GM12878 (cell line): ENCODE measurements at regions not wholly inside any gene's neighbourhood (a gene's known extent, or its start where the extent isn't known, plus 50 kb on each side); places are given as distances from the start of the nearest gene placed in this dataset.

Experiments used
- ATAC-seq: fragments of 200-7000 bp; cut with Tn5 transposase; 3 replicates; pipeline ENCODE4 v1.9.1; 2020; ENCODE audit warnings: mild to moderate bottlenecking, moderate library complexity
- BruUV-seq: library from RNA; stranded (reverse); fragments of 400-500 nt; replicated peaks from 2 replicates; lab custom pipeline; 2021; lab: Mats Ljungman, UMichigan
- CTCF ChIA-PET: fragments of 300-600 bp; sonication (Branson Sonifier 250); formaldehyde crosslinking; extraction: SDS; loops from one replicate; lab custom pipeline; 2021; ENCODE audit warnings: inconsistent platforms; lab: Yijun Ruan, JAX
- POLR2A ChIA-PET: fragments of 350-600 bp; formaldehyde crosslinking; extraction: SDS; loops from one replicate; lab custom pipeline; 2021; ENCODE audit warnings: inconsistent platforms; lab: Charles Lee
- RAD21 ChIA-PET: fragments of 300-600 bp; sonication (Branson Sonifier 250); formaldehyde crosslinking; loops from one replicate; lab custom pipeline; 2023; ENCODE audit warnings: antibody characterized with exemption; ENCODE audit not compliant: unreplicated experiment; lab: Charles Lee
- SMC1A ChIA-PET: fragments of 300-600 bp; sonication (Branson Sonifier 250); formaldehyde crosslinking; loops from one replicate; lab custom pipeline; 2023; ENCODE audit not compliant: unreplicated experiment, uncharacterized antibody; lab: Charles Lee
- DNase-seq: peaks from one replicate; pipeline ENCODE4 v3.0.0-alpha.2; 2011; ENCODE audit warnings: low read depth, low spot score
- FAIRE-seq: peaks from 3 replicates; lab custom pipeline; 2011; peaks lifted over from hg19 to GRCh38; lab: Jason Lieb, UNC
- H2AFZ ChIP-seq: 2 replicates; pipeline ENCODE4 v1.6.0; 2011; ENCODE audit warnings: low read depth, low read length, control low read depth; ENCODE audit not compliant: control insufficient read depth
- H3K27ac ChIP-seq: 2 replicates; pipeline ENCODE4 v1.5.1; 2011; ENCODE audit warnings: control low read depth; ENCODE audit not compliant: control insufficient read depth, insufficient read depth
- H3K27me3 ChIP-seq, 2 experiments: replicated peaks in 1 of 2; 2 replicates each; pipeline versions ENCODE4 v1.6.0 to v1.6.1; 2011; ENCODE audit warnings: low read length in 1 of 2; ENCODE audit not compliant: control insufficient read depth in 2 of 2, insufficient read depth in 2 of 2
- H3K36me3 ChIP-seq, 2 experiments: 2 replicates each; pipeline ENCODE4 v1.5.1; 2011; ENCODE audit warnings: low read length in 1 of 2; ENCODE audit not compliant: control insufficient read depth in 2 of 2, insufficient read depth in 2 of 2
- H3K4me1 ChIP-seq: 2 replicates; pipeline ENCODE4 v1.6.1; 2011; ENCODE audit warnings: mild to moderate bottlenecking, low read length, moderate library complexity, mixed read lengths; ENCODE audit not compliant: control insufficient read depth, insufficient read depth
- H3K4me2 ChIP-seq: 2 replicates; pipeline ENCODE4 v1.6.0; 2011; ENCODE audit warnings: control low read depth; ENCODE audit not compliant: control insufficient read depth, insufficient read depth
- H3K4me3 ChIP-seq: fragments of 200-600 bp; sonication (generic); 2 replicates; pipeline ENCODE4 v1.5.1; 2016
- H3K79me2 ChIP-seq: 2 replicates; pipeline ENCODE4 v1.6.0; 2011; ENCODE audit warnings: low read length; ENCODE audit not compliant: control insufficient read depth, insufficient read depth
- H3K9ac ChIP-seq: 2 replicates; pipeline ENCODE4 v1.8.0; 2011; ENCODE audit warnings: low read length, control low read depth, mixed read lengths; ENCODE audit not compliant: control insufficient read depth, insufficient read depth
- H3K9me3 ChIP-seq: replicated peaks from 3 replicates; pipeline ENCODE4 v1.5.1; 2011; ENCODE audit warnings: mild to moderate bottlenecking, low read length; ENCODE audit not compliant: control insufficient read depth, insufficient read depth
- H4K20me1 ChIP-seq: 2 replicates; pipeline ENCODE4 v1.6.0; 2011; ENCODE audit not compliant: control insufficient read depth, insufficient read depth
- BCL11A ChIP-seq: IDR thresholded peaks from 2 replicates; pipeline ENCODE4 v1.6.1; 2011; ENCODE audit warnings: low read depth, low read length
- CBX3 ChIP-seq: fragments of 200-600 bp; sonication (generic); IDR thresholded peaks from 2 replicates; pipeline ENCODE4 v1.6.1; 2016; ENCODE audit warnings: low read depth, borderline replicate concordance
- CHD1 ChIP-seq: IDR thresholded peaks from 2 replicates; pipeline ENCODE4 v1.6.1; 2012; ENCODE audit warnings: low read depth, low read length, improper control_type of control experiment
- HCFC1 ChIP-seq: fragments of 150-350 bp; IDR thresholded peaks from 2 replicates; pipeline ENCODE4 v1.6.1; 2014; ENCODE audit warnings: low read length
- HDAC2 ChIP-seq: fragments of 200-600 bp; sonication (generic); IDR thresholded peaks from 2 replicates; pipeline ENCODE4 v1.6.1; 2017
- IKZF2 ChIP-seq, 2 experiments: fragments of 450-650 bp; IDR thresholded peaks; 2 replicates each; pipeline ENCODE4 v1.6.1; 2017; ENCODE audit warnings: mild to moderate bottlenecking in 2 of 2, moderate library complexity in 2 of 2
- NR2C1 ChIP-seq: fragments of 450-650 bp; IDR thresholded peaks from 2 replicates; pipeline ENCODE4 v1.6.1; 2017; ENCODE audit warnings: antibody characterized with exemption, mild to moderate bottlenecking, moderate library complexity
- NRF1 ChIP-seq: conservative IDR thresholded peaks from 2 replicates; pipeline ENCODE4 v1.6.1; 2011; ENCODE audit warnings: mild to moderate bottlenecking, low read depth, low read length, improper control_type of control experiment
- PAX8 ChIP-seq: fragments of 450-650 bp; IDR thresholded peaks from 2 replicates; pipeline ENCODE4 v1.6.1; 2017; ENCODE audit warnings: mild to moderate bottlenecking, moderate library complexity
- RELA ChIP-seq: fragments of 450-650 bp; IDR thresholded peaks from 2 replicates; pipeline ENCODE4 v1.8.0; 2014; ENCODE audit warnings: borderline replicate concordance; ENCODE audit not compliant: partially characterized antibody
- RFX5 ChIP-seq: IDR thresholded peaks from 2 replicates; pipeline ENCODE4 v1.6.1; 2011; ENCODE audit warnings: low read depth, low read length, improper control_type of control experiment
- SMAD5 ChIP-seq: IDR thresholded peaks from 2 replicates; pipeline ENCODE4 v1.6.1; 2016; ENCODE audit warnings: antibody characterized with exemption, low read depth
- YBX1 ChIP-seq: fragments of 450-650 bp; IDR thresholded peaks from 2 replicates; pipeline ENCODE4 v1.6.1; 2016; ENCODE audit warnings: antibody characterized with exemption
- ZNF217 ChIP-seq: fragments of 450-650 bp; IDR thresholded peaks from 2 replicates; pipeline ENCODE4 v1.6.1; 2017; ENCODE audit warnings: antibody characterized with exemption, mild to moderate bottlenecking
- ZSCAN29 ChIP-seq: fragments of 450-650 bp; IDR thresholded peaks from 2 replicates; pipeline ENCODE4 v1.6.1; 2017; ENCODE audit warnings: mild to moderate bottlenecking, moderate library complexity
- WGBS: methylation state at CpG from one replicate; pipeline ENCODE4 v1.1.6; 2016; ENCODE audit warnings: low lambda C conversion rate; ENCODE audit not compliant: insufficient replicate concordance, insufficient coverage; ENCODE audit errors: missing lambda C conversion rate; 5-methylcytosine and 5-hydroxymethylcytosine counted together
- in situ Hi-C: fragments of 300-500 bp; cut with MboI; formaldehyde crosslinking; loops from 9 replicates; pipeline ENCODE4 v1.14.3; 2018; ENCODE audit warnings: mixed read lengths
- intact Hi-C: fragments of 100-400 bp; cut with micrococcal nuclease; formaldehyde crosslinking; loops from one replicate; pipeline ENCODE4 v1.14.2; 2022; ENCODE audit not compliant: unreplicated experiment
- TF ChIP-seq, protein P1 (sequence below): fragments of 450-650 bp; IDR thresholded peaks from 2 replicates; pipeline ENCODE4 v1.6.1; 2018; ENCODE audit warnings: mild to moderate bottlenecking, low read depth, moderate library complexity; ENCODE audit not compliant: partially characterized antibody
- TF ChIP-seq, protein P2 (sequence below): fragments of 450-650 bp; IDR thresholded peaks from 2 replicates; pipeline ENCODE4 v1.6.1; 2016; ENCODE audit warnings: mild to moderate bottlenecking, moderate library complexity, borderline replicate concordance
- TF ChIP-seq, protein P3 (sequence below), 3 experiments: IDR thresholded peaks in 2 of 3; conservative IDR thresholded peaks in 1 of 3; 2 replicates each; pipeline ENCODE4 v1.5.1; 2011; ENCODE audit warnings: low read depth in 3 of 3, low read length in 3 of 3, mild to moderate bottlenecking in 3 of 3, control low read depth in 2 of 3, moderate library complexity in 2 of 3, inconsistent platforms in 1 of 3, mixed read lengths in 1 of 3; ENCODE audit not compliant: control insufficient read depth in 2 of 3, insufficient read depth in 1 of 3; ENCODE audit errors: extremely low read depth in 1 of 3

- WGBS = 9% methylated on average over 5 of the region's 5 CpGs
- H2AFZ ChIP-seq = no peak overlapping the region
- CTCF ChIA-PET = no interaction called here
- intact Hi-C loops (no loop called here), in situ Hi-C loops (no loop called here)
- no peak for DNase-seq
- H3K36me3 ChIP-seq = no peaks in the 10 kb centered on the region
- POLR2A ChIA-PET = no interaction called here
- no peaks in the 10 kb centered on the region for H3K4me1 ChIP-seq
- no peak overlapping the region for H3K4me2 ChIP-seq
- H3K9ac ChIP-seq = no peak overlapping the region
- no peak overlapping the region for H3K4me3 ChIP-seq
- no peak overlapping the region for H3K27ac ChIP-seq
- no peaks in the 10 kb centered on the region for H4K20me1 ChIP-seq
- RAD21 ChIA-PET = no interaction called here
- FAIRE-seq = no peak
- no TSS peak for BruUV-seq
- ATAC-seq = no peak
- H3K27me3 ChIP-seq = no peaks in the 10 kb centered on the region
- no peaks in the 10 kb centered on the region; the same call in 2 of the 3 replicates for H3K9me3 ChIP-seq
- SMC1A ChIA-PET = no interaction called here
- H3K79me2 ChIP-seq = no peaks in the 10 kb centered on the region
- TF ChIP-seq BCL11A (no peak), PAX8 (no peak), HDAC2 (no peak), ZNF217 (no peak), RELA (no peak), SMAD5 (no peak), NR2C1 (no peak), NRF1 (no peak), IKZF2 (IDR thresholded peaks at IDR 0.05) (no peak), CBX3 (no peak), HCFC1 (no peak), ZSCAN29 (no peak), RFX5 (no peak), CHD1 (no peak), YBX1 (no peak)
- TF ChIP-seq, protein P1, sequence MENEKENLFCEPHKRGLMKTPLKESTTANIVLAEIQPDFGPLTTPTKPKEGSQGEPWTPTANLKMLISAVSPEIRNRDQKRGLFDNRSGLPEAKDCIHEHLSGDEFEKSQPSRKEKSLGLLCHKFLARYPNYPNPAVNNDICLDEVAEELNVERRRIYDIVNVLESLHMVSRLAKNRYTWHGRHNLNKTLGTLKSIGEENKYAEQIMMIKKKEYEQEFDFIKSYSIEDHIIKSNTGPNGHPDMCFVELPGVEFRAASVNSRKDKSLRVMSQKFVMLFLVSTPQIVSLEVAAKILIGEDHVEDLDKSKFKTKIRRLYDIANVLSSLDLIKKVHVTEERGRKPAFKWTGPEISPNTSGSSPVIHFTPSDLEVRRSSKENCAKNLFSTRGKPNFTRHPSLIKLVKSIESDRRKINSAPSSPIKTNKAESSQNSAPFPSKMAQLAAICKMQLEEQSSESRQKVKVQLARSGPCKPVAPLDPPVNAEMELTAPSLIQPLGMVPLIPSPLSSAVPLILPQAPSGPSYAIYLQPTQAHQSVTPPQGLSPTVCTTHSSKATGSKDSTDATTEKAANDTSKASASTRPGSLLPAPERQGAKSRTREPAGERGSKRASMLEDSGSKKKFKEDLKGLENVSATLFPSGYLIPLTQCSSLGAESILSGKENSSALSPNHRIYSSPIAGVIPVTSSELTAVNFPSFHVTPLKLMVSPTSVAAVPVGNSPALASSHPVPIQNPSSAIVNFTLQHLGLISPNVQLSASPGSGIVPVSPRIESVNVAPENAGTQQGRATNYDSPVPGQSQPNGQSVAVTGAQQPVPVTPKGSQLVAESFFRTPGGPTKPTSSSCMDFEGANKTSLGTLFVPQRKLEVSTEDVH = no peak
- TF ChIP-seq, protein P2, sequence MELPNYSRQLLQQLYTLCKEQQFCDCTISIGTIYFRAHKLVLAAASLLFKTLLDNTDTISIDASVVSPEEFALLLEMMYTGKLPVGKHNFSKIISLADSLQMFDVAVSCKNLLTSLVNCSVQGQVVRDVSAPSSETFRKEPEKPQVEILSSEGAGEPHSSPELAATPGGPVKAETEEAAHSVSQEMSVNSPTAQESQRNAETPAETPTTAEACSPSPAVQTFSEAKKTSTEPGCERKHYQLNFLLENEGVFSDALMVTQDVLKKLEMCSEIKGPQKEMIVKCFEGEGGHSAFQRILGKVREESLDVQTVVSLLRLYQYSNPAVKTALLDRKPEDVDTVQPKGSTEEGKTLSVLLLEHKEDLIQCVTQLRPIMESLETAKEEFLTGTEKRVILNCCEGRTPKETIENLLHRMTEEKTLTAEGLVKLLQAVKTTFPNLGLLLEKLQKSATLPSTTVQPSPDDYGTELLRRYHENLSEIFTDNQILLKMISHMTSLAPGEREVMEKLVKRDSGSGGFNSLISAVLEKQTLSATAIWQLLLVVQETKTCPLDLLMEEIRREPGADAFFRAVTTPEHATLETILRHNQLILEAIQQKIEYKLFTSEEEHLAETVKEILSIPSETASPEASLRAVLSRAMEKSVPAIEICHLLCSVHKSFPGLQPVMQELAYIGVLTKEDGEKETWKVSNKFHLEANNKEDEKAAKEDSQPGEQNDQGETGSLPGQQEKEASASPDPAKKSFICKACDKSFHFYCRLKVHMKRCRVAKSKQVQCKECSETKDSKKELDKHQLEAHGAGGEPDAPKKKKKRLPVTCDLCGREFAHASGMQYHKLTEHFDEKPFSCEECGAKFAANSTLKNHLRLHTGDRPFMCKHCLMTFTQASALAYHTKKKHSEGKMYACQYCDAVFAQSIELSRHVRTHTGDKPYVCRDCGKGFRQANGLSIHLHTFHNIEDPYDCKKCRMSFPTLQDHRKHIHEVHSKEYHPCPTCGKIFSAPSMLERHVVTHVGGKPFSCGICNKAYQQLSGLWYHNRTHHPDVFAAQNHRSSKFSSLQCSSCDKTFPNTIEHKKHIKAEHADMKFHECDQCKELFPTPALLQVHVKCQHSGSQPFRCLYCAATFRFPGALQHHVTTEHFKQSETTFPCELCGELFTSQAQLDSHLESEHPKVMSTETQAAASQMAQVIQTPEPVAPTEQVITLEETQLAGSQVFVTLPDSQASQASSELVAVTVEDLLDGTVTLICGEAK = no peak
- TF ChIP-seq, protein P3, sequence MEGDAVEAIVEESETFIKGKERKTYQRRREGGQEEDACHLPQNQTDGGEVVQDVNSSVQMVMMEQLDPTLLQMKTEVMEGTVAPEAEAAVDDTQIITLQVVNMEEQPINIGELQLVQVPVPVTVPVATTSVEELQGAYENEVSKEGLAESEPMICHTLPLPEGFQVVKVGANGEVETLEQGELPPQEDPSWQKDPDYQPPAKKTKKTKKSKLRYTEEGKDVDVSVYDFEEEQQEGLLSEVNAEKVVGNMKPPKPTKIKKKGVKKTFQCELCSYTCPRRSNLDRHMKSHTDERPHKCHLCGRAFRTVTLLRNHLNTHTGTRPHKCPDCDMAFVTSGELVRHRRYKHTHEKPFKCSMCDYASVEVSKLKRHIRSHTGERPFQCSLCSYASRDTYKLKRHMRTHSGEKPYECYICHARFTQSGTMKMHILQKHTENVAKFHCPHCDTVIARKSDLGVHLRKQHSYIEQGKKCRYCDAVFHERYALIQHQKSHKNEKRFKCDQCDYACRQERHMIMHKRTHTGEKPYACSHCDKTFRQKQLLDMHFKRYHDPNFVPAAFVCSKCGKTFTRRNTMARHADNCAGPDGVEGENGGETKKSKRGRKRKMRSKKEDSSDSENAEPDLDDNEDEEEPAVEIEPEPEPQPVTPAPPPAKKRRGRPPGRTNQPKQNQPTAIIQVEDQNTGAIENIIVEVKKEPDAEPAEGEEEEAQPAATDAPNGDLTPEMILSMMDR (IDR thresholded peaks at IDR 0.05 in 2 of 3, conservative IDR thresholded peaks at IDR 0.05 in 1 of 3; ENCODE audit: control insufficient read depth in 2 of 3, extremely low read depth in 1 of 3, insufficient read depth in 1 of 3, low read depth in 3 of 3, low read length in 3 of 3) = no peak
Measured at GRCh38 chr17:13749166-13749890, 147.6 kb upstream of the HS3ST3A1 start.
